IMR-90 (cell line): ENCODE measurements at regions not wholly inside any gene's neighbourhood (a gene's known extent, or its start where the extent isn't known, plus 50 kb on each side); places are given as distances from the start of the nearest gene placed in this dataset.

ENCODE experiments used
- ATAC-seq: fragments of 200-7000 bp; cut with Tn5 transposase; 2 replicates; pipeline ENCODE4 v1.9.1; 2020; ENCODE audit warnings: low read depth, mild to moderate bottlenecking, moderate library complexity
- BruUV-seq: library from RNA; stranded (reverse); fragments of 400-500 nt; replicated peaks from 2 replicates; lab custom pipeline; 2021; lab: Mats Ljungman, UMichigan
- CTCF ChIA-PET: fragments of 300-600 bp; formaldehyde crosslinking; extraction: SDS; loops from one replicate; lab custom pipeline; 2021; ENCODE audit warnings: antibody characterized with exemption; lab: Yijun Ruan, JAX
- POLR2A ChIA-PET: fragments of 300-600 bp; sonication (Branson Sonifier 250); formaldehyde crosslinking; loops from one replicate; lab custom pipeline; 2022; ENCODE audit warnings: antibody characterized with exemption; ENCODE audit not compliant: unreplicated experiment; lab: Charles Lee
- DNase-seq: peaks from one replicate; pipeline ENCODE4 v3.0.0; 2013
- H2AFZ ChIP-seq: replicated peaks from 2 replicates; pipeline ENCODE3; 2013; ENCODE audit warnings: low read length, mild to moderate bottlenecking; ENCODE audit not compliant: poor library complexity
- H2AK5ac ChIP-seq: 2 replicates; pipeline ENCODE4 v1.6.1; 2013; ENCODE audit warnings: low read depth, low read length, inconsistent platforms
- H2AK9ac ChIP-seq: replicated peaks from 2 replicates; pipeline ENCODE3; 2013; ENCODE audit warnings: mild to moderate bottlenecking, low read depth, low read length, moderate library complexity; ENCODE audit not compliant: poor library complexity
- H2BK120ac ChIP-seq: 2 replicates; pipeline ENCODE4 v1.6.1; 2013; ENCODE audit warnings: low read depth, low read length, inconsistent platforms
- H2BK15ac ChIP-seq: 3 replicates; pipeline ENCODE4 v1.6.1; 2013; ENCODE audit warnings: low read depth, low read length, inconsistent platforms
- H2BK20ac ChIP-seq: 2 replicates; pipeline ENCODE4 v1.6.1; 2013; ENCODE audit warnings: low read depth, mild to moderate bottlenecking, inconsistent platforms, low read length, moderate library complexity
- H2BK5ac ChIP-seq: 2 replicates; pipeline ENCODE4 v1.6.1; 2013; ENCODE audit warnings: mild to moderate bottlenecking, low read depth, low read length, inconsistent platforms; ENCODE audit not compliant: poor library complexity, severe bottlenecking
- H3K14ac ChIP-seq: replicated peaks from 2 replicates; pipeline ENCODE4 v1.6.1; 2013; ENCODE audit warnings: low read depth, low read length, inconsistent platforms
- H3K18ac ChIP-seq: 2 replicates; pipeline ENCODE4 v1.6.1; 2013; ENCODE audit warnings: low read depth, low read length, control low read depth
- H3K23ac ChIP-seq: 2 replicates; pipeline ENCODE4 v1.6.1; 2013; ENCODE audit warnings: low read depth, low read length, inconsistent platforms
- H3K27ac ChIP-seq: 2 replicates; pipeline ENCODE4 v1.5.1; 2013; ENCODE audit warnings: mild to moderate bottlenecking, control low read depth, low read length; ENCODE audit not compliant: insufficient read depth
- H3K27me3 ChIP-seq: 2 replicates; pipeline ENCODE4 v1.6.1; 2013; ENCODE audit warnings: low read length; ENCODE audit not compliant: control insufficient read depth, insufficient read depth
- H3K36me3 ChIP-seq: 2 replicates; pipeline ENCODE4 v1.6.1; 2013; ENCODE audit warnings: low read length, mixed read lengths; ENCODE audit not compliant: control insufficient read depth, insufficient read depth
- H3K4ac ChIP-seq: 2 replicates; pipeline ENCODE4 v1.6.1; 2013; ENCODE audit warnings: low read depth, low read length, inconsistent platforms
- H3K4me1 ChIP-seq: 2 replicates; pipeline ENCODE4 v1.6.1; 2013; ENCODE audit warnings: low read length, mixed read lengths; ENCODE audit not compliant: control insufficient read depth, insufficient read depth
- H3K4me2 ChIP-seq: 2 replicates; pipeline ENCODE4 v1.6.1; 2013; ENCODE audit warnings: low read depth, mild to moderate bottlenecking, control low read depth, low read length, moderate library complexity
- H3K4me3 ChIP-seq: 2 replicates; pipeline ENCODE4 v1.5.1; 2013; ENCODE audit warnings: low read depth, mild to moderate bottlenecking, control low read depth, low read length, moderate library complexity; ENCODE audit not compliant: insufficient read depth
- H3K56ac ChIP-seq: 2 replicates; pipeline ENCODE4 v1.6.1; 2013; ENCODE audit warnings: low read length, inconsistent platforms; ENCODE audit not compliant: insufficient read depth; ENCODE audit errors: extremely low read depth
- H3K79me1 ChIP-seq, 2 experiments: 2 replicates each; pipeline ENCODE4 v1.6.1; 2013; ENCODE audit warnings: low read length in 2 of 2, inconsistent platforms in 1 of 2, low read depth in 1 of 2
- H3K9ac ChIP-seq: 2 replicates; pipeline ENCODE4 v1.6.1; 2013; ENCODE audit warnings: low read depth, low read length, control low read depth
- H3K9me1 ChIP-seq: 2 replicates; pipeline ENCODE4 v1.6.1; 2013; ENCODE audit warnings: low read length, inconsistent platforms; ENCODE audit not compliant: insufficient read depth
- H3K9me3 ChIP-seq: 2 replicates; pipeline ENCODE4 v1.6.1; 2013; ENCODE audit warnings: low read length; ENCODE audit not compliant: control insufficient read depth, insufficient read depth
- H4K20me1 ChIP-seq: 2 replicates; pipeline ENCODE4 v1.6.1; 2013; ENCODE audit warnings: low read length, inconsistent platforms; ENCODE audit not compliant: insufficient read depth
- H4K5ac ChIP-seq: 2 replicates; pipeline ENCODE4 v1.6.1; 2013; ENCODE audit warnings: mild to moderate bottlenecking, low read depth, low read length, control low read depth
- H4K8ac ChIP-seq, 2 experiments: 2 replicates each; pipeline ENCODE4 v1.6.1; 2013; ENCODE audit warnings: low read depth in 2 of 2, low read length in 2 of 2, control low read depth in 1 of 2, inconsistent platforms in 1 of 2
- H4K91ac ChIP-seq: 2 replicates; pipeline ENCODE4 v1.6.1; 2013; ENCODE audit warnings: low read depth, low read length, inconsistent platforms; ENCODE audit not compliant: insufficient read depth
- FOS ChIP-seq: fragments of 150-350 bp; IDR thresholded peaks from 2 replicates; pipeline ENCODE4 v1.6.1; 2016; ENCODE audit warnings: low read depth, low read length
- MAZ ChIP-seq: IDR thresholded peaks from 2 replicates; pipeline ENCODE4 v1.6.1; 2012; ENCODE audit warnings: low read depth, mild to moderate bottlenecking, low read length, improper control_type of control experiment, moderate library complexity, borderline replicate concordance
- RFX5 ChIP-seq: IDR thresholded peaks from 2 replicates; pipeline ENCODE4 v1.8.0; 2012; ENCODE audit warnings: low read depth, mild to moderate bottlenecking, low read length, moderate library complexity
- USF2 ChIP-seq: fragments of 150-350 bp; IDR thresholded peaks from 2 replicates; pipeline ENCODE4 v1.6.1; 2017; ENCODE audit warnings: mild to moderate bottlenecking, antibody characterized with exemption, low read length, low read depth
- WGBS, 2 experiments: methylation state at CpG; one replicate each; pipeline versions ENCODE4 v1.1.5 to v1.1.7; 2013; ENCODE audit warnings: missing lambda C conversion rate in 2 of 2; ENCODE audit not compliant: insufficient read length in 1 of 2; ENCODE audit errors: extremely low coverage in 2 of 2; 5-methylcytosine and 5-hydroxymethylcytosine counted together
- dilution Hi-C: fragments of 300-500 bp; cut with HindIII; formaldehyde crosslinking; loops from one replicate; pipeline ENCODE4 v1.14.3; 2018; ENCODE audit warnings: low sequenced_read_pairs; ENCODE audit not compliant: unreplicated experiment
- in situ Hi-C: fragments of 300-500 bp; cut with MboI; formaldehyde crosslinking; loops from 3 replicates; pipeline ENCODE4 v1.14.3; 2019; ENCODE audit warnings: low sequenced_read_pairs, inconsistent platforms, mixed read lengths
- intact Hi-C: fragments of 100-400 bp; cut with micrococcal nuclease; formaldehyde crosslinking; loops from 2 replicates; pipeline ENCODE4 v1.10.0; 2022

DNA sequence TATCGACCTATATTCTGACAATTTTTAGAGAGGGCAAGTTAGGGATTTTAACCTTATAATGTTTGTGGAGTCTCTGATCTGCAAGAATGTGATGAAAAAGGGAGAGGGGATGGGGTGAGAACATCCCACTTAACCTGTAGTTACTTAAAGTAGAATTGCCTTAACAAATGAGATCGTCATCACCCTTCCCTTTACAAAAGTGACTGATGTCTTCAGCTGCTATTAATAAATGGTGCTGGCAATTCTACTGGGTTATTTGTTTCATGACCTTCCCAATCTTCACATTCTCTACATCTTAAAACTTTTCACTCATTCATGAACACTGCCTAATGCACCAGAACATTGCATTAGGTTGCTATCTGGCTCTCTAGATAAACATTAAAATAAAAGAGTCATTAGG lies 873.4 kb upstream of the LCORL start:
- Histone ChIP-seq H4K91ac (no peak overlapping the region), H3K27ac (no peak overlapping the region), H2AFZ (no peak overlapping the region), H3K9me1 (no peaks in the 10 kb centered on the region), H2AK5ac (no peak overlapping the region), H4K20me1 (no peaks in the 10 kb centered on the region), H2AK9ac (no peak overlapping the region), H3K4me2 (no peak overlapping the region), H4K8ac (no peak overlapping the region), H3K18ac (no peak overlapping the region), H3K23ac (no peak overlapping the region), H3K79me1 (no peaks in the 10 kb centered on the region), H2BK20ac (no peak overlapping the region), H2BK120ac (no peak overlapping the region), H3K4me1 (no peaks in the 10 kb centered on the region), H3K14ac (no peak overlapping the region), H3K9ac (no peak overlapping the region), H3K9me3 (no peaks in the 10 kb centered on the region), H3K56ac (no peak overlapping the region), H3K27me3 (no peaks in the 10 kb centered on the region), H2BK15ac (no peak overlapping the region), H3K4ac (no peak overlapping the region), H3K4me3 (no peak overlapping the region), H4K5ac (no peak overlapping the region), H2BK5ac (no peak overlapping the region), H3K36me3 (no peaks in the 10 kb centered on the region)
- in situ Hi-C loops, result no loop called here
- no peak for ATAC-seq
- intact Hi-C loops, result loop anchor here (1.0 kb wide), 1 partner anchor 22 kb away; no protein-coding TSS in a partner anchor
- ChIA-PET CTCF (no interaction called here), POLR2A (no interaction called here)
- TF ChIP-seq RFX5 (no peak), MAZ (no peak), FOS (no peak), USF2 (no peak)
- no peak for DNase-seq
- WGBS, 2 experiments, result no CpG with 5 or more reads among the region's 2 CpGs
- no TSS peak for BruUV-seq
- dilution Hi-C loops, result no loop called here
